SU-DHL-6 (cell line): ENCODE measurements at regions not wholly inside any gene's neighbourhood (a gene's known extent, or its start where the extent isn't known, plus 50 kb on each side); places are given as distances from the start of the nearest gene placed in this dataset.

Source experiments
- EZH2phosphoT487 ChIP-seq: fragments of 200-600 bp; sonication (generic), shearing (Covaris generic); conservative IDR thresholded peaks from 2 replicates; pipeline ENCODE4 v1.6.1; 2018; ENCODE audit warnings: mild to moderate bottlenecking, antibody characterized with exemption, low read length, moderate library complexity, mixed read lengths
- TF ChIP-seq, protein P1 (sequence below): fragments of 200-600 bp; sonication (generic); IDR thresholded peaks from one replicate; pipeline ENCODE4 v1.5.1; 2017; ENCODE audit warnings: antibody characterized with exemption, mild to moderate bottlenecking, low read length, moderate library complexity; ENCODE audit not compliant: insufficient read depth, poor library complexity, severe bottlenecking

DNA sequence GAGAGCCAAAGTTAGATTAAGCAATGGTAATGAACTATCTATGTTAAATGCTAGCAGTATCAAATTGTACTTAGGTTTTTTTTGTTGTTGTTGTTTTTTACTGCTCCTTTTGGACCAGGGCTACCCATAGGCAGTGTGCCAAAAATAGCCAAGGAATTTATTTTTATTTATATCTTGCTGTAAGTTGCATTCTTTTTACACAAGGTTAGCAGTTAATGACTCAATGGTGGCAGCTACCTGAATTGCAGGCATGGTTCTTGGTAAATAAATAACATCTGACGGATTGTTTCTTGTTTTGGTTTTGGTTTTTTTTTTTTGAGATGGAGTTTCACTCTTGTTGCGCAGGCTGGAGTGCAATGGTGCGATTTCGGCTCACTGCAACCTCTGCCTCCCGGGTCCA is 194.8 kb upstream of the TSC22D1 start:
- TF ChIP-seq, protein P1, sequence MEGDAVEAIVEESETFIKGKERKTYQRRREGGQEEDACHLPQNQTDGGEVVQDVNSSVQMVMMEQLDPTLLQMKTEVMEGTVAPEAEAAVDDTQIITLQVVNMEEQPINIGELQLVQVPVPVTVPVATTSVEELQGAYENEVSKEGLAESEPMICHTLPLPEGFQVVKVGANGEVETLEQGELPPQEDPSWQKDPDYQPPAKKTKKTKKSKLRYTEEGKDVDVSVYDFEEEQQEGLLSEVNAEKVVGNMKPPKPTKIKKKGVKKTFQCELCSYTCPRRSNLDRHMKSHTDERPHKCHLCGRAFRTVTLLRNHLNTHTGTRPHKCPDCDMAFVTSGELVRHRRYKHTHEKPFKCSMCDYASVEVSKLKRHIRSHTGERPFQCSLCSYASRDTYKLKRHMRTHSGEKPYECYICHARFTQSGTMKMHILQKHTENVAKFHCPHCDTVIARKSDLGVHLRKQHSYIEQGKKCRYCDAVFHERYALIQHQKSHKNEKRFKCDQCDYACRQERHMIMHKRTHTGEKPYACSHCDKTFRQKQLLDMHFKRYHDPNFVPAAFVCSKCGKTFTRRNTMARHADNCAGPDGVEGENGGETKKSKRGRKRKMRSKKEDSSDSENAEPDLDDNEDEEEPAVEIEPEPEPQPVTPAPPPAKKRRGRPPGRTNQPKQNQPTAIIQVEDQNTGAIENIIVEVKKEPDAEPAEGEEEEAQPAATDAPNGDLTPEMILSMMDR, result no peak
- TF ChIP-seq EZH2phosphoT487, result no peak
